Naive thymus-derived CD8-positive, alpha-beta T cell (primary cell): ENCODE measurements at regions not wholly inside any gene's neighbourhood (a gene's known extent, or its start where the extent isn't known, plus 50 kb on each side); places are given as distances from the start of the nearest gene placed in this dataset.

Source experiments
- ATAC-seq, 2 donors: fragments of 150-1000 bp; cut with Tn5 transposase in 1 of 2; sonication (Bioruptor Pico), chemical (Tn5 transposase) in 1 of 2; 1 replicate in 1 of 2; 2 replicates in 1 of 2; pipeline ENCODE4 v1.10.0; 2021; ENCODE audit warnings: mild to moderate bottlenecking in 2 of 2, moderate library complexity in 2 of 2
- POLR2A ChIA-PET: fragments of 350-600 bp; sonication (Branson Sonifier 250); formaldehyde crosslinking; loops from one replicate; lab custom pipeline; 2021; ENCODE audit warnings: antibody characterized with exemption; lab: Charles Lee
- DNase-seq, 10 donors: peaks; one replicate each; pipeline versions ENCODE4 v3.0.0 to v3.0.0-alpha.2; 2020 to 2022
- H3K27ac Mint-ChIP-seq, 10 donors: one replicate each; pipeline ENCODE4 v1.8.0; 2020 to 2022; ENCODE audit warnings: mild to moderate bottlenecking in 10 of 10, mixed read lengths in 10 of 10, moderate library complexity in 4 of 10, inconsistent platforms in 1 of 10
- H3K27me3 Mint-ChIP-seq, 5 donors: one replicate each; pipeline ENCODE4 v1.8.0; 2021 to 2022; ENCODE audit warnings: mixed read lengths in 5 of 5
- H3K36me3 Mint-ChIP-seq, 3 donors: one replicate each; pipeline ENCODE4 v1.8.0; 2020 to 2022; ENCODE audit warnings: mixed read lengths in 3 of 3, mild to moderate bottlenecking in 2 of 3, inconsistent platforms in 1 of 3
- H3K4me1 Mint-ChIP-seq, 4 donors: one replicate each; pipeline ENCODE4 v1.8.0; 2021 to 2022; ENCODE audit warnings: mixed read lengths in 4 of 4
- H3K4me3 Mint-ChIP-seq, 10 donors: one replicate each; pipeline ENCODE4 v1.8.0; 2020 to 2022; ENCODE audit warnings: mild to moderate bottlenecking in 10 of 10, mixed read lengths in 10 of 10, moderate library complexity in 6 of 10, inconsistent platforms in 1 of 10
- H3K9me3 Mint-ChIP-seq, 9 donors: one replicate each; pipeline ENCODE4 v1.8.0; 2020 to 2022; ENCODE audit warnings: mixed read lengths in 9 of 9, mild to moderate bottlenecking in 3 of 9, inconsistent platforms in 1 of 9, moderate library complexity in 1 of 9

- no peak for DNase-seq
- peaks cover 0 to 1% (median 0%) of the 10 kb centered on the region in 4 donors for H3K4me1 Mint-ChIP-seq
- peaks cover 0 to 24% (median 10%) of the 10 kb centered on the region in 9 donors for H3K9me3 Mint-ChIP-seq
- no peak overlapping the region for H3K27ac Mint-ChIP-seq
- H3K36me3 Mint-ChIP-seq = peaks cover 2 to 20% (median 3%) of the 10 kb centered on the region in 3 donors
- no peak overlapping the region for H3K4me3 Mint-ChIP-seq
- POLR2A ChIA-PET = no interaction called here
- no peak for ATAC-seq
- H3K27me3 Mint-ChIP-seq = peaks cover 2 to 28% (median 18%) of the 10 kb centered on the region in 5 donors
Measured at GRCh38 chr6:169387809-169388383, 134.2 kb upstream of the THBS2 start.

DNA sequence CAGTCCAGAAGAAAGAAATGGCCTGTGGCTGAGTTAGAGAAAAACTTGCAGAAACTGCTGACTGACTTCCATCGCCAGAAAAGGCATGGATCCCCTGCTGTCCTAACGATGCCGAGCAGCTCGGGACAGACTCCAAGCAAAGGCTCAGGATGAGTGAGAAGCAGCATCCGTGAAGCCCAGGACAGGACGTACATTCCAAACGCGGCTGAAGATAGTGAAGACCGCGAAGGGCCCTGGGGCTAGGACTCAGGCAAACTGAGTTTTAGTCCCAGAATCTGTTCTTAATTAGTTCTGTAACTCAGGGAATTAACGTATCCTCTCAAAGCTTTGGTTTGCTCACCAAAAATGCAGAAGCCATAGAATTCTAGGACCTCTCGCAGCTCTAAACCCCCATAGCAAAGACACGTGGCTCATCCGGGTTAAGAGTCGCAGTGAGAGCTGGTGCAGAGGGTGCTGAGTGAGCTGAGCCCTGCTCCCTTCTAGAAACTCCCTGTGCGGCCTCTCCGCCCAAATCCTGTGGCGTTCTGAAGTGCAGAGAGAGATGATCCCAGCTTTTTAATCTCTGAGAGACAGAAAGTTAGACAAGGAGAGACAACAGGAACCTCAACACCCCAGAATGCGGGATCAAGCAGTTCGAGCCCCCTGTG is 132.9 kb upstream of the THBS2 start:
- POLR2A ChIA-PET = no interaction called here

GRCh38 chr6:169385237-169385880 is 131.7 kb upstream of the THBS2 start:
- Mint-ChIP-seq H3K4me3 (no peak overlapping the region), H3K27me3 (peaks cover 2 to 28% (median 18%) of the 10 kb centered on the region in 5 donors), H3K36me3 (peaks cover 2 to 5% (median 3%) of the 10 kb centered on the region in 3 donors), H3K4me1 (no peaks in the 10 kb centered on the region), H3K27ac (no peak overlapping the region), H3K9me3 (peaks cover 0 to 21% (median 9%) of the 10 kb centered on the region in 9 donors)
- no peak for DNase-seq
- POLR2A ChIA-PET = no interaction called here
- ATAC-seq = no peak

More for the DNA sequence above, 132.9 kb upstream of the THBS2 start:
- Mint-ChIP-seq H3K4me3 (no peak overlapping the region), H3K9me3 (peaks cover 0 to 22% (median 10%) of the 10 kb centered on the region in 9 donors), H3K27ac (no peak overlapping the region), H3K27me3 (peaks cover 2 to 28% (median 18%) of the 10 kb centered on the region in 5 donors), H3K4me1 (no peaks in the 10 kb centered on the region), H3K36me3 (peaks cover 2 to 16% (median 3%) of the 10 kb centered on the region in 3 donors)
- DNase-seq (no peak), ATAC-seq (no peak)

DNA sequence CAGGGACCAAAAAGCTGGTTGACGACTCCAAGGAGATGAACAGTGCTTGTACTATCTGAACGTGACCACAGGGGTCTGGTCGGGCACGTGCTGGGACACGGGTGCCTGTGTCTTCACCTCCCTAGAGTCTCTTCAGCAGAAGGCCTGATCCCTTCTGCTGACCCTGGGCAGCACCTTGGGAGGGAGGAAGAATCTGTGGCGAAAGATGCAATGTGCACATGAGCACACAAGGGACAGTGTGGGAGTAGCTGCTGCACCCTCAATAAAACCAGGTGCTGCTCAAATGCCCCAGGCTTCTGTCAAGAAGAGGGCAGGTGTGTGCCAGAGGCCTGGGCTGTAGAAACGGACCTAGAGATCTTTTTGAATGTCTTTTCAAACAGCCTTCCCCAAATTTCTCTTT is 130.6 kb upstream of the THBS2 start:
- Mint-ChIP-seq H3K27me3 (peaks cover 2 to 25% (median 17%) of the 10 kb centered on the region in 5 donors), H3K4me1 (no peaks in the 10 kb centered on the region), H3K27ac (peak overlapping the region in 1 of 10 donors; percentile 46), H3K4me3 (no peak overlapping the region), H3K36me3 (peaks cover 0 to 2% (median 1%) of the 10 kb centered on the region in 3 donors), H3K9me3 (peaks cover 0 to 10% (median 2%) of the 10 kb centered on the region in 9 donors)
- POLR2A ChIA-PET = interaction anchor here (0.5 kb wide), 1 partner anchor 429 kb away, joined by 3 read pairs; no protein-coding TSS in a partner anchor
- ATAC-seq (no peak), DNase-seq (no peak)

DNA sequence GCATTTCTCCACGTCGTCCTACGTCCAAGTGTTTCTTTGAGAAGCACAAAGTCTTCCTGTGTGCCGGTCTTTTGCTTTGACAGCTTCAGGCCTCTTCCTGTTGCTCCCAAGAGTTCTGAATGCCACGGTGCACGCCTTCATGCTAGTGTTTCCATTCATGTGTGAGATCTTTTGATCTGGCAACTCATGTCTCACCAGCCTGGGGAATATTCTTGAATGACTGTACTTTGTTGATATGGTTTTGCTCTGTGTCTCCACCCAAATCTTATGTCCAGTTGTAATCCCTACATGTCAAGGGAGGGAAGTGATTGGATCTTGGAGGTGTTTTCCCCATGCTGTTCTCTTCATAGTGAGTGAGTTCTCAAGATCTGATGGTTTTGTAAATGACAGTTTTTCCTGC is 129.6 kb upstream of the THBS2 start:
- Mint-ChIP-seq H3K36me3 (peaks cover 0 to 6% (median 5%) of the 10 kb centered on the region in 3 donors), H3K9me3 (peaks cover 0 to 13% (median 7%) of the 10 kb centered on the region in 9 donors), H3K27ac (no peak overlapping the region), H3K27me3 (peaks cover 7 to 32% (median 20%) of the 10 kb centered on the region in 5 donors), H3K4me3 (no peak overlapping the region), H3K4me1 (peaks cover 0 to 4% (median 0%) of the 10 kb centered on the region in 4 donors)
- DNase-seq (no peak), ATAC-seq (no peak)
- POLR2A ChIA-PET = no interaction called here

DNA sequence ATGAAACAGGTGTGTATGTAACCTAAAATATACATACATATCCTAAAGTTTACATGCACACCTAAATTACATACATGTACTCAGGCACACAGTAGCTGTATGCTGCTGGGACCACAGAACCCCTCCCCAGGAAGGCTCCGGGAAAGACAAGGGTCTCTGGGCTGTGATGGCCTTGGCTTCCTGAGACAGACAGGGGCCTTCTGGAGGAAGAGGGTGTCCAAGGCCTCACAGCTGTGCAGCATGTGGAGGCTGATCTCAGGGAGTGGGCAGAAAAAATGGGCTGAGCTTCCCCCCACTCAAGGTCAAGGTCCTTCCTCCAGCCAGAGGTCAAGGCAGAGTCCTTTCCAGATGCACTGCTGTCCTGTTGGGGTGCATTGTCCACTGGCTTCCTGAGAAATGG is 129.1 kb upstream of the THBS2 start:
- no peak for DNase-seq
- H3K4me3 Mint-ChIP-seq = no peak overlapping the region
- peaks cover 0 to 13% (median 8%) of the 10 kb centered on the region in 9 donors for H3K9me3 Mint-ChIP-seq
- no peak overlapping the region for H3K27ac Mint-ChIP-seq
- POLR2A ChIA-PET = no interaction called here
- peaks cover 0 to 7% (median 5%) of the 10 kb centered on the region in 3 donors for H3K36me3 Mint-ChIP-seq
- H3K4me1 Mint-ChIP-seq = peaks cover 0 to 5% (median 0%) of the 10 kb centered on the region in 4 donors
- no peak for ATAC-seq
- peaks cover 8 to 30% (median 26%) of the 10 kb centered on the region in 5 donors for H3K27me3 Mint-ChIP-seq

DNA sequence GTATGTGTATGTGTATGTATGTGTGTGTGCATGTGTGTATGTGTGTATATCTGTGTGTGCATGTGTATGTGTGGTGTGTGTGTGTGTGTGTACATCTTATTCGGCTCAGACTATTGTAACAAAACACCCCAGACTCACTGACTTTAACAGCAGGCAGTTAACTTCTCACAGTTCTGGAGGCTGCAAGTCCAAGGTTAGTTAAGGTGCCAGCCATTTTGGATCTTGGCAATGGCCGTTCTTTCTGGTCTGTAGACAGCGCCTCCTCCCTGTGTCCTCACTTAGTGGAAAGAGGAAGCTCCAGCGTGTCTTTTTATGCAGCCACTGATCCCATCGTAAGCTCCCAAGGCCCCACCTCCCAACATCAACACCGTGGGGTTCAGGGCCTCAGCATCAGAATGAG is 128.3 kb upstream of the THBS2 start:
- Mint-ChIP-seq H3K4me1 (peaks cover 0 to 6% (median 0%) of the 10 kb centered on the region in 4 donors), H3K27me3 (peaks cover 5 to 31% (median 22%) of the 10 kb centered on the region in 5 donors), H3K9me3 (peaks cover 0 to 15% (median 9%) of the 10 kb centered on the region in 9 donors), H3K27ac (no peak overlapping the region), H3K36me3 (peaks cover 0 to 8% (median 5%) of the 10 kb centered on the region in 3 donors), H3K4me3 (no peak overlapping the region)
- ATAC-seq (no peak), DNase-seq (no peak)
- POLR2A ChIA-PET = no interaction called here

DNA sequence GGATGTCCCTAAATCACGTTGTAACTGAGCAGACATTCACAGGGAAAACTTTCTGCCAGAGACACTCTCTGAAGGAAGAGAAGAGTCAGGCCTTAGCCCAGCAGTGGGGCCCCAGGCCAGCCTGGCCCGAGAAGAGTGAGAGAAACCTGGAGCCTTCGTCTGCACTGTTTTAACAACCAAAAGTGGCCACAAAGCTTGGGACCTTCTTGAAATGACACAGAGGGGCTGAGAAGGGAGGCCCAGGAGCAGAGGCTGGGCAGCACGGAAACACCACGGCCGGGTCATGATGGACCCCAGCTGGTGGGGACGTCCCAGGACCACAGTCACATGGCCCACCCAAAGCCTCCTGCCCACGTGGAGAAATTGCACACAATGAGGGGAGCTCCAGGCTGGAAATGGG is 126.8 kb upstream of the THBS2 start:
- Mint-ChIP-seq H3K4me1 (peaks cover 0 to 6% (median 0%) of the 10 kb centered on the region in 4 donors), H3K27ac (no peak overlapping the region), H3K36me3 (peaks cover 3 to 18% (median 12%) of the 10 kb centered on the region in 3 donors), H3K4me3 (no peak overlapping the region), H3K9me3 (peaks cover 0 to 27% (median 17%) of the 10 kb centered on the region in 9 donors), H3K27me3 (peaks cover 7 to 43% (median 22%) of the 10 kb centered on the region in 5 donors)
- POLR2A ChIA-PET = no interaction called here
- ATAC-seq (no peak), DNase-seq (no peak)

DNA sequence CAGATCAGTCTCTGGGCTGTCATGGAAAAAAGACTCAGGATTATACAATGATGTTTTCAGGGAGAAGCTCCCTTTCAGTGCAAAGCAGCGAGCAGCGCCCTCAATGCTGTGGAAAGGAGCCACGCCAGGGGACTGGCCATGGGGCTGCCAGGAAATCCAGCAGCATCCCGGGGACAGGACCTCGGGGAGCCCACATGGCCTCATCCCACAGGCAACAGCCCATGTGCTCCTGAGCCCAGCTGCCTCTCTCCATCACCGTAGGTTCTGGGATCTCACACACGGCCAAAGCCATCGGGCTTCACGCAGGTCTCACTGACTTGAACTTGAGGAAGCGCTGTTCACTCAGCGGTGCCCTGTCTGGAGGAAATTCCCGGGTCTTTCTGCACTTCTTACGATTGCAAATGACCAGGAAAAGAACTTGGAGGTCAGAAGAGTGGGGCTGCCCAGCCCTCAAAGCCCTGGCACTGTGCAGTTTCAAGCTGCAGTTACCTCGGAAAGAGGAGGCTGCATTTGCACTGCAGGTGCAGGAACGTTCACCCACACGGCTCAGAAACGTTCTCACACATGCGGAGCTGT is 125.9 kb upstream of the THBS2 start:
- DNase-seq = no peak
- Mint-ChIP-seq H3K9me3 (peaks cover 0 to 33% (median 21%) of the 10 kb centered on the region in 9 donors), H3K4me1 (peaks cover 0 to 6% (median 0%) of the 10 kb centered on the region in 4 donors), H3K4me3 (no peak overlapping the region), H3K27ac (no peak overlapping the region), H3K36me3 (peaks cover 3 to 18% (median 12%) of the 10 kb centered on the region in 3 donors), H3K27me3 (peaks cover 7 to 43% (median 22%) of the 10 kb centered on the region in 5 donors)
- no peak for ATAC-seq
- POLR2A ChIA-PET = no interaction called here

DNA sequence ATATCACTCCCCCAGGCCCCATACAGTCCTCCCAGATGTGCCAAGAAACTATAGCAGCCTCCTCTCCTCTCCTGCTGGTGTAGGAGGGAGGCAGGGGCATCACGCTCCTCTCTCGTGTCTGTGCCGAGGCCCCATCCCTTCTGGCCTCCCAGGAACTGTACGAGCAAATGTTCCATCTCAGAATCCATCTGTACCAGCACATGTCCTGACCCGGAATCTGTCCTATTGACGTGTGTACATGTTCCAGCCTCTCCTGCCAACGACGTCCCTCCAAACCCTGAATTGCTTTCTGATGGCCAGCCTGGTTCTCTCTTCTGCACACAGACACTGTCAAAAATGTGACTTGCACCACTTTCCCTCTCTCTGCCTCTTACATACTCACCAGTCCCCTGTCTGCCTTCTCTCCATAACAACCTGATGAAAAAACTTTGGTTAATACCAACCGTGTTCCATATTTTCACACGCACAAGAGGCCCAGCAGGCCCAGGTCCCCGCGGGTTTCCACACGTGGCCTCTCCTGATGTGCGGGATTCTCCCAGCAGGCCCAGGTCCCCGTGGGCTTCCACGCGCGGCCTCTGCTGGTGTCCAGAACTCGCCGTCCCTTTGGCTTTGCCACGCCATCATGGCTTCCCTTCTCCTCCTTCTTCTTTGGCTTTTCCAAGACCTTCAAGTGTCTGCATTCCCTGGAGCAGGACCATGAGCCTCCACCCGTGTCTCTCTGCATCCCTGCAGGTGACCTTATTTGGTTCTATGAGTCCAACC is 125.2 kb upstream of the THBS2 start:
- H3K9me3 Mint-ChIP-seq = peaks cover 0 to 33% (median 18%) of the 10 kb centered on the region in 9 donors
- no peak overlapping the region for H3K27ac Mint-ChIP-seq
- peaks cover 3 to 18% (median 10%) of the 10 kb centered on the region in 3 donors for H3K36me3 Mint-ChIP-seq
- POLR2A ChIA-PET = no interaction called here
- DNase-seq (no peak), ATAC-seq (no peak)
- peaks cover 7 to 43% (median 18%) of the 10 kb centered on the region in 5 donors for H3K27me3 Mint-ChIP-seq
- H3K4me1 Mint-ChIP-seq = peaks cover 0 to 6% (median 0%) of the 10 kb centered on the region in 4 donors
- no peak overlapping the region for H3K4me3 Mint-ChIP-seq

GRCh38 chr6:169376458-169376857 is 122.8 kb upstream of the THBS2 start:
- peaks cover 7 to 43% (median 18%) of the 10 kb centered on the region in 5 donors for H3K27me3 Mint-ChIP-seq
- ATAC-seq = no peak
- no peak overlapping the region for H3K4me3 Mint-ChIP-seq
- peaks cover 0 to 33% (median 13%) of the 10 kb centered on the region in 9 donors for H3K9me3 Mint-ChIP-seq
- no peak for DNase-seq
- POLR2A ChIA-PET = no interaction called here
- H3K27ac Mint-ChIP-seq = no peak overlapping the region
- peaks cover 0 to 6% (median 0%) of the 10 kb centered on the region in 4 donors for H3K4me1 Mint-ChIP-seq
- peaks cover 3 to 18% (median 10%) of the 10 kb centered on the region in 3 donors for H3K36me3 Mint-ChIP-seq

- H3K4me3 Mint-ChIP-seq = no peak overlapping the region
- POLR2A ChIA-PET = no interaction called here
- DNase-seq (no peak), ATAC-seq (no peak)
- H3K27me3 Mint-ChIP-seq = peaks cover 2 to 16% (median 3%) of the 10 kb centered on the region in 5 donors
- H3K9me3 Mint-ChIP-seq = peaks cover 0 to 22% (median 13%) of the 10 kb centered on the region in 9 donors
- peaks cover 3 to 12% (median 4%) of the 10 kb centered on the region in 3 donors for H3K36me3 Mint-ChIP-seq
- peaks cover 0 to 2% (median under 1%) of the 10 kb centered on the region in 4 donors for H3K4me1 Mint-ChIP-seq
- H3K27ac Mint-ChIP-seq = no peak overlapping the region
Measured at GRCh38 chr6:169372589-169372988, 118.9 kb upstream of the THBS2 start.
